DND-41 (cell line): ENCODE measurements at regions not wholly inside any gene's neighbourhood (a gene's known extent, or its start where the extent isn't known, plus 50 kb on each side); places are given as distances from the start of the nearest gene placed in this dataset.

ENCODE experiments used
- ATAC-seq: fragments of 200-7000 bp; cut with Tn5 transposase; 3 replicates; pipeline ENCODE4 v1.9.1; 2021; ENCODE audit warnings: low read depth; ENCODE audit not compliant: insufficient read depth
- DNase-seq: peaks from one replicate; pipeline ENCODE4 v3.0.0-alpha.2; 2020
- H2AFZ ChIP-seq: 2 replicates; pipeline ENCODE4 v1.6.0; 2012; ENCODE audit warnings: low read depth, low read length
- H3K27ac ChIP-seq: 2 replicates; pipeline ENCODE4 v1.5.1; 2012; ENCODE audit warnings: low read length, inconsistent platforms
- H3K27me3 ChIP-seq: fragments of 200-600 bp; sonication (generic); 2 replicates; pipeline ENCODE4 v1.6.0; 2012; ENCODE audit warnings: low read length, mild to moderate bottlenecking, inconsistent platforms; ENCODE audit not compliant: insufficient read depth, poor library complexity
- H3K36me3 ChIP-seq: 2 replicates; pipeline ENCODE4 v1.5.1; 2012; ENCODE audit warnings: low read length, inconsistent platforms; ENCODE audit not compliant: insufficient read depth
- H3K4me1 ChIP-seq: 2 replicates; pipeline ENCODE4 v1.5.1; 2012; ENCODE audit warnings: mild to moderate bottlenecking, low read length; ENCODE audit not compliant: insufficient read depth
- H3K4me2 ChIP-seq: 2 replicates; pipeline ENCODE4 v1.6.0; 2012; ENCODE audit warnings: mild to moderate bottlenecking, moderate library complexity, low read length, inconsistent platforms; ENCODE audit not compliant: insufficient read depth
- H3K4me3 ChIP-seq, 2 experiments: fragments of 200-600 bp in 1 of 2; shearing (Covaris generic) in 1 of 2; 2 replicates each; pipeline ENCODE4 v1.5.1; 2012 to 2016; ENCODE audit warnings: inconsistent platforms in 2 of 2, low read length in 2 of 2, mild to moderate bottlenecking in 2 of 2, low read depth in 1 of 2, moderate library complexity in 1 of 2
- H3K79me2 ChIP-seq: 2 replicates; pipeline ENCODE4 v1.6.0; 2012; ENCODE audit warnings: low read length, inconsistent platforms; ENCODE audit not compliant: insufficient read depth
- H3K9ac ChIP-seq: 2 replicates; pipeline ENCODE4 v1.6.0; 2012; ENCODE audit warnings: low read depth, mild to moderate bottlenecking, inconsistent platforms, low read length, moderate library complexity
- H3K9me3 ChIP-seq: 2 replicates; pipeline ENCODE4 v1.5.1; 2012; ENCODE audit warnings: low read length, moderate library complexity, mild to moderate bottlenecking, inconsistent platforms; ENCODE audit not compliant: insufficient read depth, severe bottlenecking
- H4K20me1 ChIP-seq: 2 replicates; pipeline ENCODE4 v1.6.0; 2012; ENCODE audit warnings: low read length; ENCODE audit not compliant: insufficient read depth
- EZH2 ChIP-seq: IDR thresholded peaks from 3 replicates; pipeline ENCODE4 v1.6.1; 2012; ENCODE audit warnings: borderline replicate concordance, low read depth, mild to moderate bottlenecking, moderate library complexity, low read length, inconsistent platforms; ENCODE audit not compliant: severe bottlenecking
- TF ChIP-seq, protein P1 (sequence below): IDR thresholded peaks from 2 replicates; pipeline ENCODE4 v1.5.1; 2012; ENCODE audit warnings: borderline replicate concordance, low read length, moderate library complexity, mild to moderate bottlenecking; ENCODE audit not compliant: poor library complexity, severe bottlenecking; ENCODE audit errors: extremely low read depth

DNA sequence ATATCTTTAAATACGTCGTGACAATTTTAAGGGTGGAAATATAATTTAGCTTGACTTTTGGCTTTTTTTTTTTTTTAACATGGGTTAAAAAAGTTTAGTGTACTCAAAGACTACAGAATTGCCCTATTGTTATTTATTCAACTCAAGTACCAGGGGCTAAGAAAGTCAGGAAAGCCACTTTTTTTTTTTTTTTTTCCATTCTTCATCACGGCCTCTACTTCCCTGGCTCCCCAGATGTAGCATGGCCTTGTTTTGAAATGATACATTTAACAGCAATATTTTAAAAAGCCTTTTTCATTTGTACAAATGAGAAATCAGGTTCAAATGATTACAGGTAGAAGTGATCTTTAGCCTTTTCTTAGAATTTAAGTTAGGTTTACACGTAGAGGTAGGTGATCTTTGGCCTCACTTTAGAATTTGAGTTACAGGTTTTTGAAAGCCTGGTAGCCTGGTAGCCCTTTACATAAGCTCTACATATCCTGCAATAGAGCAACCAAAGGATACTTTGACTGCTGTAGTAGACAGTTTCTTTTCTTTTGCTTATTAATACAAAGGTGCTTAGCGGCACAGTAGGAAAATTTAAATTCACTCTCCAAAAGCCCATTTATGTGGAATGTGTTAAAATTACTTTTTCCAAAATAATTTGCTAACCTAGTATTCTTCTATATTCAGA is 160.5 kb upstream of the MMS22L start:
- Histone ChIP-seq H3K9me3 (no peaks in the 10 kb centered on the region), H3K27me3 (no peaks in the 10 kb centered on the region), H4K20me1 (no peaks in the 10 kb centered on the region), H3K4me1 (no peaks in the 10 kb centered on the region), H2AFZ (no peak overlapping the region), H3K9ac (no peak overlapping the region), H3K27ac (no peak overlapping the region), H3K4me3 (no peak overlapping the region), H3K36me3 (no peaks in the 10 kb centered on the region), H3K4me2 (no peak overlapping the region), H3K79me2 (no peaks in the 10 kb centered on the region)
- no peak for TF ChIP-seq EZH2
- TF ChIP-seq, protein P1, sequence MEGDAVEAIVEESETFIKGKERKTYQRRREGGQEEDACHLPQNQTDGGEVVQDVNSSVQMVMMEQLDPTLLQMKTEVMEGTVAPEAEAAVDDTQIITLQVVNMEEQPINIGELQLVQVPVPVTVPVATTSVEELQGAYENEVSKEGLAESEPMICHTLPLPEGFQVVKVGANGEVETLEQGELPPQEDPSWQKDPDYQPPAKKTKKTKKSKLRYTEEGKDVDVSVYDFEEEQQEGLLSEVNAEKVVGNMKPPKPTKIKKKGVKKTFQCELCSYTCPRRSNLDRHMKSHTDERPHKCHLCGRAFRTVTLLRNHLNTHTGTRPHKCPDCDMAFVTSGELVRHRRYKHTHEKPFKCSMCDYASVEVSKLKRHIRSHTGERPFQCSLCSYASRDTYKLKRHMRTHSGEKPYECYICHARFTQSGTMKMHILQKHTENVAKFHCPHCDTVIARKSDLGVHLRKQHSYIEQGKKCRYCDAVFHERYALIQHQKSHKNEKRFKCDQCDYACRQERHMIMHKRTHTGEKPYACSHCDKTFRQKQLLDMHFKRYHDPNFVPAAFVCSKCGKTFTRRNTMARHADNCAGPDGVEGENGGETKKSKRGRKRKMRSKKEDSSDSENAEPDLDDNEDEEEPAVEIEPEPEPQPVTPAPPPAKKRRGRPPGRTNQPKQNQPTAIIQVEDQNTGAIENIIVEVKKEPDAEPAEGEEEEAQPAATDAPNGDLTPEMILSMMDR = no peak
- no peak for ATAC-seq
- DNase-seq = no peak

- no peaks in the 10 kb centered on the region for H3K27me3 ChIP-seq
- H3K9ac ChIP-seq = no peak overlapping the region
- TF ChIP-seq, protein P1 = no peak
- no peak for TF ChIP-seq EZH2
- H3K4me3 ChIP-seq = no peak overlapping the region
- H4K20me1 ChIP-seq = no peaks in the 10 kb centered on the region
- no peak overlapping the region for H3K4me2 ChIP-seq
- H3K9me3 ChIP-seq = no peaks in the 10 kb centered on the region
- no peaks in the 10 kb centered on the region for H3K4me1 ChIP-seq
- ATAC-seq = no peak
- H3K27ac ChIP-seq = no peak overlapping the region
- H3K36me3 ChIP-seq = no peaks in the 10 kb centered on the region
- H2AFZ ChIP-seq = no peak overlapping the region
- no peak for DNase-seq
- H3K79me2 ChIP-seq = no peaks in the 10 kb centered on the region
These were observed 162.4 kb upstream of the MMS22L start for GRCh38 chr6:97445407-97445806.

GRCh38 chr6:97449444-97449966 is 166.5 kb upstream of the MMS22L start:
- H3K9me3 ChIP-seq = no peaks in the 10 kb centered on the region
- H3K79me2 ChIP-seq = no peaks in the 10 kb centered on the region
- no peak overlapping the region for H2AFZ ChIP-seq
- no peak for DNase-seq
- no peak for ATAC-seq
- H4K20me1 ChIP-seq = no peaks in the 10 kb centered on the region
- no peak overlapping the region for H3K4me2 ChIP-seq
- TF ChIP-seq, protein P1 = no peak
- TF ChIP-seq EZH2 = no peak
- no peak overlapping the region for H3K27ac ChIP-seq
- no peak overlapping the region for H3K4me3 ChIP-seq
- no peak overlapping the region for H3K9ac ChIP-seq
- no peaks in the 10 kb centered on the region for H3K36me3 ChIP-seq
- H3K27me3 ChIP-seq = no peaks in the 10 kb centered on the region
- no peaks in the 10 kb centered on the region for H3K4me1 ChIP-seq
